ENCODE measurements at regions not wholly inside any gene's neighbourhood (a gene's known extent, or its start where the extent isn't known, plus 50 kb on each side); places are given as distances from the start of the nearest gene placed in this dataset.

- no peak for TF ChIP-seq CTCF (IDR thresholded peaks at IDR 0.05; ENCODE audit: low read length)
- no peak for TF ChIP-seq EZH2 (IDR thresholded peaks at IDR 0.05; ENCODE audit: borderline replicate concordance, low read length)
Measured at GRCh38 chr3:10763248-10763620, 52.8 kb upstream of the SLC6A11 start.

Measured in OCI-LY1 (cell line).